ENCODE measurements at regions not wholly inside any gene's neighbourhood (a gene's known extent, or its start where the extent isn't known, plus 50 kb on each side); places are given as distances from the start of the nearest gene placed in this dataset.

DNA sequence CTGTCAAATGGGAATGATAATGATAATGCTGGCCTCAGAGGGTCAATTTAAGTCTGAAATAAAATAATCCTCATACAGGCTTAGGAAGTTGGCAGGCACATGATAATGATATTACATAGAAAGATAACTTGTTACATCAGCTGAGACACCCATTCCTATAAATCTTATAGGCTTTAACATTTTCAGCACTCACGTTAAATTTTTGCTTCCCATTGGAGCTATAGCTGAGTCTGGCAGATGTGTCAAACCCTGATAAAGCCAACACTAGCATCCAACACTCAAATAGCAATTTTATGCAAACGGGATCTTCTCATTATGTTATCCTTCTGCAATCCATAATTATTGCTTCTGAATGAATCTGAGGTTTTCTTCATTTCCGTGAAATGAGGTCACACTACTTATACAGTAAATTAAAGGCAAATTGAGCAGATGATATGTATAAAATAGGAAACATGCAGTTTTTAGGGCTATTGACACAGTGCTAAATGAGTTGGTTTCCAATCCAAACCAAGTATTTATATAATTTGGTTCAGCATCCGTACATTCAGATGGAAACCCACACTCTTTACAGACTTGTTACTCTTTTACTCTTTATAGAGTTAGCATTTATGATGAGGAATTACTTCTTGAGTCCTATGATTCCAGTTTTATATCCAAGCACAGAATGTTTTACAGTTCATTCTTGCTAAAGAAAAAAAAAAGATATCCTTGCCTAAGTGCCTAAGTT, 481.6 kb downstream of the BTBD3 start:
- no peak overlapping the region for H3K27ac ChIP-seq

DNA sequence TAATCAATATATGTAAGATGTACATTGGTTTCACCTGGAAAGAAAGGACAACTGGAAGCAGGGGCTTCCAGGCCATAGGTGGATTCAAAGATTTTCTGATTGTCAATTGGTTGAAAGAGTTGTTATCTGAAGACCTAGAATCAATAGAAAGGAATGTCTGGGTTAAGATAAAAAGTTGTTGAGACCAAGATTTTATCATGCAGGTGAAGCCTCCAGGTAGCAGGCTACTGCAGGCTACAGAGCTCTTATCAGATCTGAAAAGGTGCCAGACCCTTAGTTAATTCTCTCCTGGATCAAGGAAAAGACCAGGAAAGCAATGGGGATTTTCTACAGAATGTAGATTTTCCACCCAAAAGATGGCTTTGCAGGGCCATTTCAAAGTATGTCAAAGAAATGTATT, 487.2 kb downstream of the BTBD3 start:
- Histone ChIP-seq H3K4me3 (no peak overlapping the region), H3K27ac (no peak overlapping the region)

More for the DNA sequence above, 481.6 kb downstream of the BTBD3 start:
- H3K4me3 ChIP-seq: no peak overlapping the region

- H3K27ac ChIP-seq: no peak overlapping the region
- H3K4me3 ChIP-seq: no peak overlapping the region
These were observed 489.3 kb downstream of the BTBD3 start for GRCh38 chr20:12406978-12407377.

- Histone ChIP-seq H3K27ac (no peak overlapping the region), H3K4me3 (no peak overlapping the region)
These were observed 491.8 kb downstream of the BTBD3 start for GRCh38 chr20:12409501-12409900.

- Histone ChIP-seq H3K27ac (no peak overlapping the region), H3K4me3 (no peak overlapping the region)
These were observed 493.1 kb downstream of the BTBD3 start for GRCh38 chr20:12410783-12411182.

GRCh38 chr20:12411246-12411940, 493.7 kb downstream of the BTBD3 start:
- H3K27ac ChIP-seq: no peak overlapping the region
- H3K4me3 ChIP-seq: no peak overlapping the region

GRCh38 chr20:12413116-12413515, 495.4 kb downstream of the BTBD3 start:
- no peak overlapping the region for H3K4me3 ChIP-seq
- no peak overlapping the region for H3K27ac ChIP-seq

- H3K4me3 ChIP-seq: no peak overlapping the region
- no peak overlapping the region for H3K27ac ChIP-seq
These were observed 497.0 kb downstream of the BTBD3 start for GRCh38 chr20:12414446-12415274.

- Histone ChIP-seq H3K27ac (no peak overlapping the region), H3K4me3 (no peak overlapping the region)
These were observed 498.6 kb downstream of the BTBD3 start for GRCh38 chr20:12416281-12416680.

GRCh38 chr20:12433724-12434123, 516.0 kb downstream of the BTBD3 start:
- H3K27ac ChIP-seq: no peak overlapping the region
- no peak overlapping the region for H3K4me3 ChIP-seq

GRCh38 chr20:12434672-12435071, 517.0 kb downstream of the BTBD3 start:
- Histone ChIP-seq H3K27ac (no peak overlapping the region), H3K4me3 (no peak overlapping the region)

DNA sequence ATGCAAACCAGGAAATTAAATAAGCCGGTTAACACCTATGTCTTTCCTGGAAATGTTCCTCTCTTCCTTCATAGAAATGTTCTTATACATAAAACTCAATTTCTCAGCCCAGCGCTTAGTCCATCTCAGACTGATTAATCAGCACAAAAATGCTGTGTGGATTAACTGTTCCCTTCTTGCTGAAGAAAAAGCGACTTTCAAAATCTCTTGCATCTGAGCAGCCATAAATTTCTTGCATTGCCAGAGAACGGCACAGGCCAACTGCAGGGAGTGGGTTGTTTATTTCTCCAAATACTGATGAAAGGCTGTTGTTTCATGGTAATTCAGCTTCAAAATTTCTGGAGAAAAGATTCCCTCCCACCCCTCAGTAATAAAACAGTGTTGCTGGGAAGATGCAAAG, 517.6 kb downstream of the BTBD3 start:
- no peak overlapping the region for H3K27ac ChIP-seq
- H3K4me3 ChIP-seq: no peak overlapping the region

DNA sequence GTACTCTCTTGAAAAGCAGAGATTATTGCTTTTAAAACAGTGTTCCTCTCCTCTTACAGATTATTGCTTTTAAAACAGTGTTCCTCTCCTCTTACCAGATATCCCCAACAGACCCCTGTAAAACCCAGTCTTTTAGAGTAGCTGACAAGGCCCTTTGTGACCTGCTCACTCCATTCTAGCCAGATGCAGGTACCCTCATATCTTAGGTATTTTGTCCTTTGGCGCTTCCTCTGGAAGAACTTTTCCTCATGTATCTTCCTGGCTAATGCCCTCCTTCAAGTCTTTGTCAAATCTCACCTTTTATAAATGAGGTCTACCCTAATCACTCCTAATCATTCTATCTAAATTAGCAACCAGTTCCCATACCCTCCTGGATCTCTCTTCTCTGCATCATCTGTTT, 536.0 kb downstream of the BTBD3 start:
- Histone ChIP-seq H3K4me3 (no peak overlapping the region), H3K27ac (no peak overlapping the region)

GRCh38 chr20:12455148-12455547, 537.5 kb downstream of the BTBD3 start:
- H3K4me3 ChIP-seq: no peak overlapping the region
- H3K27ac ChIP-seq: no peak overlapping the region

- Histone ChIP-seq H3K4me3 (no peak overlapping the region), H3K27ac (no peak overlapping the region)
These were observed 540.5 kb downstream of the BTBD3 start for GRCh38 chr20:12458241-12458640.

DNA sequence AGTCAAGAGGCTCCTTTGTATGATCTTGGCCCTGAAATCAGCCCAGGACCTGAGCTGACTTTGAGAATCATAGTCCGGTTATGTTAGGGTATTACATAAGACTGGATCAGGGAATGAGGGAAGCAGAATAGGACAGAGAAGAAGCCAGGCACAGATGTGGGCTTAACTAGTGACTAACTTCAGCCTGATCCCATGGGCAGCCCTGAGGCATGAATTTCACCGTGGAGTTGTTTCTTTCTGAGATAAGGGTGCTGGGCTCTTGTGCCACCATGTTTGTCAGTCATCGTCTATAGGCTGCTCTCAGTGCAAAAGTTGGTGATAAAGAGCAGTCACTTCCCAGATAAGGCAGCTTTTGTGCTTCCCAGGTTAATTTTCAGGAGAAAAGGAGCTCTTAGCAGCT, 544.7 kb upstream of the SPTLC3 start:
- H3K27ac ChIP-seq: no peak overlapping the region

GRCh38 chr20:12466915-12467314, 541.9 kb upstream of the SPTLC3 start:
- Histone ChIP-seq H3K27ac (no peak overlapping the region), H3K4me3 (no peak overlapping the region)

More for the DNA sequence above, 544.7 kb upstream of the SPTLC3 start:
- H3K4me3 ChIP-seq: no peak overlapping the region

- Histone ChIP-seq H3K27ac (no peak overlapping the region), H3K4me3 (no peak overlapping the region)
These were observed 541.0 kb upstream of the SPTLC3 start for GRCh38 chr20:12467758-12468157.

- no peak overlapping the region for H3K4me3 ChIP-seq
- H3K27ac ChIP-seq: no peak overlapping the region
These were observed 526.1 kb upstream of the SPTLC3 start for GRCh38 chr20:12482661-12483060.

DNA sequence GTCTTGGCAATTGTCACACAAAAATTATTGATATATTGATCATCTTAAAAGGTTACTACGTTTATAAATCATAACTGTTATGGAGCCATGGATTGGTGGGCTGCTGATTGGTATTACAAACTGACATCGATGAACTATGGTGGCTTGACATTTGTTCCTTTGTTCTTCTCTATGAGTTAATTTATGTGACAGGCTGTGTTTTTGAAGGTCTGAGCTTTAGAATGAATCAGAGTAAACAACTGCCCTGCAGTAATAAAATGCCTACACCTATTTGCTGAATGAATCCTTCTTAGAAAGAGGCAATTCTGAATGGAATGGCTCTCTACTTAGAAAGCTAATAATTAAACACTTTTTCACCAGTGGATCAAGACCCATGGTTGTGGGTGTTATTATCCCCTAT, 506.3 kb upstream of the SPTLC3 start:
- no peak overlapping the region for H3K27ac ChIP-seq
- no peak overlapping the region for H3K4me3 ChIP-seq

- no peak overlapping the region for H3K27ac ChIP-seq
- H3K4me3 ChIP-seq: no peak overlapping the region
These were observed 504.0 kb upstream of the SPTLC3 start for GRCh38 chr20:12504779-12505178.
